H9 (cell line): ENCODE measurements at regions not wholly inside any gene's neighbourhood (a gene's known extent, or its start where the extent isn't known, plus 50 kb on each side); places are given as distances from the start of the nearest gene placed in this dataset.

ENCODE experiments used
- DNase-seq: peaks from one replicate; pipeline ENCODE4 v3.0.0-alpha.2; 2017
- H2AFZ ChIP-seq: one replicate; pipeline ENCODE4 v1.6.1; 2013; ENCODE audit warnings: mild to moderate bottlenecking, low read length, control low read depth, moderate library complexity
- H2AK5ac ChIP-seq: 2 replicates; pipeline ENCODE4 v1.6.1; 2013; ENCODE audit warnings: low read length, control low read depth, mixed read lengths; ENCODE audit not compliant: insufficient read length
- H2BK120ac ChIP-seq: one replicate; pipeline ENCODE4 v1.6.1; 2013; ENCODE audit warnings: low read depth, mild to moderate bottlenecking, low read length, control low read depth, inconsistent platforms; ENCODE audit not compliant: poor library complexity, severe bottlenecking
- H2BK12ac ChIP-seq: 2 replicates; pipeline ENCODE4 v1.6.1; 2013; ENCODE audit warnings: low read length, control low read depth, mixed read lengths, low read depth; ENCODE audit not compliant: insufficient read length
- H2BK15ac ChIP-seq: 2 replicates; pipeline ENCODE4 v1.6.1; 2013; ENCODE audit warnings: low read depth, low read length, control low read depth
- H2BK20ac ChIP-seq: one replicate; pipeline ENCODE4 v1.6.1; 2013; ENCODE audit warnings: low read depth, mild to moderate bottlenecking, low read length, control low read depth, inconsistent platforms; ENCODE audit not compliant: poor library complexity, severe bottlenecking
- H2BK5ac ChIP-seq: 2 replicates; pipeline ENCODE4 v1.6.1; 2013; ENCODE audit warnings: low read length, control low read depth, mixed read lengths; ENCODE audit not compliant: insufficient read length
- H3K14ac ChIP-seq: 2 replicates; pipeline ENCODE4 v1.6.1; 2013; ENCODE audit warnings: low read length, control low read depth; ENCODE audit not compliant: insufficient read depth
- H3K18ac ChIP-seq: 2 replicates; pipeline ENCODE4 v1.6.1; 2013; ENCODE audit warnings: low read depth, mild to moderate bottlenecking, mixed read lengths, low read length, control low read depth; ENCODE audit not compliant: insufficient read length
- H3K23ac ChIP-seq: 2 replicates; pipeline ENCODE4 v1.6.1; 2013; ENCODE audit warnings: low read length, control low read depth, mixed read lengths, low read depth; ENCODE audit not compliant: insufficient read length
- H3K23me2 ChIP-seq: 2 replicates; pipeline ENCODE4 v1.6.1; 2013; ENCODE audit warnings: low read depth, mild to moderate bottlenecking, mixed read lengths, low read length, control low read depth; ENCODE audit not compliant: insufficient read length, poor library complexity, severe bottlenecking
- H3K27ac ChIP-seq: 2 replicates; pipeline ENCODE4 v1.5.1; 2013; ENCODE audit warnings: low read length, control low read depth, mixed read lengths, low read depth; ENCODE audit not compliant: insufficient read length
- H3K27me3 ChIP-seq: 2 replicates; pipeline ENCODE4 v1.6.1; 2013; ENCODE audit warnings: low read length, control low read depth, inconsistent platforms; ENCODE audit not compliant: insufficient read depth
- H3K4ac ChIP-seq: 2 replicates; pipeline ENCODE4 v1.6.1; 2013; ENCODE audit warnings: low read depth, mild to moderate bottlenecking, control low read depth, inconsistent platforms, low read length, moderate library complexity
- H3K4me1 ChIP-seq: 2 replicates; pipeline ENCODE4 v1.6.1; 2013; ENCODE audit warnings: low read length, control low read depth, inconsistent platforms; ENCODE audit not compliant: insufficient read depth
- H3K4me2 ChIP-seq: 2 replicates; pipeline ENCODE4 v1.6.1; 2013; ENCODE audit warnings: low read length, control low read depth, mixed read lengths; ENCODE audit not compliant: insufficient read length, insufficient read depth
- H3K56ac ChIP-seq: 2 replicates; pipeline ENCODE4 v1.6.1; 2013; ENCODE audit warnings: low read depth, mild to moderate bottlenecking, mixed read lengths, low read length, control low read depth; ENCODE audit not compliant: insufficient read length
- H3K79me1 ChIP-seq: 2 replicates; pipeline ENCODE4 v1.6.1; 2013; ENCODE audit warnings: low read depth, mild to moderate bottlenecking, moderate library complexity, low read length, control low read depth, inconsistent platforms; ENCODE audit not compliant: insufficient read depth, poor library complexity, severe bottlenecking
- H3K79me2 ChIP-seq: 2 replicates; pipeline ENCODE4 v1.6.1; 2013; ENCODE audit warnings: low read length, control low read depth, inconsistent platforms; ENCODE audit not compliant: insufficient read depth
- H3K9ac ChIP-seq: 2 replicates; pipeline ENCODE4 v1.6.1; 2013; ENCODE audit warnings: low read length, control low read depth, mixed read lengths; ENCODE audit not compliant: insufficient read length; ENCODE audit errors: extremely low read depth
- H3K9me3 ChIP-seq: one replicate; pipeline ENCODE4 v1.6.1; 2013; ENCODE audit warnings: low read depth, low read length, inconsistent platforms; ENCODE audit not compliant: control insufficient read depth
- H3T11ph ChIP-seq: one replicate; pipeline ENCODE4 v1.6.1; 2013; ENCODE audit warnings: mild to moderate bottlenecking, low read length, control low read depth, inconsistent platforms
- H4K20me1 ChIP-seq: one replicate; pipeline ENCODE4 v1.6.1; 2013; ENCODE audit not compliant: control insufficient read depth, insufficient read length, insufficient read depth
- H4K5ac ChIP-seq: 2 replicates; pipeline ENCODE4 v1.6.1; 2013; ENCODE audit warnings: low read depth, mild to moderate bottlenecking, mixed read lengths, low read length, control low read depth; ENCODE audit not compliant: insufficient read length
- H4K8ac ChIP-seq: replicated peaks from 2 replicates; pipeline ENCODE4 v1.6.1; 2013; ENCODE audit warnings: low read length, control low read depth, mixed read lengths, low read depth; ENCODE audit not compliant: insufficient read length
- H4K91ac ChIP-seq: 2 replicates; pipeline ENCODE4 v1.6.1; 2013; ENCODE audit warnings: low read depth, mild to moderate bottlenecking, moderate library complexity, mixed read lengths, low read length, control low read depth; ENCODE audit not compliant: insufficient read length
- H3K27ac Mint-ChIP-seq, 3 experiments: 2 replicates in 2 of 3; 3 replicates in 1 of 3; pipeline ENCODE4 v1.8.0; 2020 to 2021; ENCODE audit warnings: mixed read lengths in 3 of 3, mild to moderate bottlenecking in 1 of 3, moderate library complexity in 1 of 3
- H3K27me3 Mint-ChIP-seq: 2 replicates; pipeline ENCODE4 v1.8.0; 2021; ENCODE audit warnings: low read depth, mild to moderate bottlenecking, moderate library complexity, mixed read lengths
- H3K36me3 Mint-ChIP-seq, 3 experiments: 2 replicates in 2 of 3; 3 replicates in 1 of 3; pipeline ENCODE4 v1.8.0; 2020 to 2021; ENCODE audit warnings: low read depth in 3 of 3, mixed read lengths in 3 of 3; ENCODE audit not compliant: insufficient read depth in 1 of 3
- H3K4me1 Mint-ChIP-seq, 2 experiments: 2 replicates each; pipeline ENCODE4 v1.8.0; 2020; ENCODE audit warnings: mixed read lengths in 2 of 2
- H3K4me3 Mint-ChIP-seq, 2 experiments: 2 replicates in 1 of 2; 3 replicates in 1 of 2; pipeline ENCODE4 v1.8.0; 2020 to 2021; ENCODE audit warnings: mild to moderate bottlenecking in 2 of 2, mixed read lengths in 2 of 2, moderate library complexity in 1 of 2
- H3K9me3 Mint-ChIP-seq, 2 experiments: 2 replicates in 1 of 2; 3 replicates in 1 of 2; pipeline ENCODE4 v1.8.0; 2020; ENCODE audit warnings: mild to moderate bottlenecking in 2 of 2, mixed read lengths in 2 of 2, moderate library complexity in 1 of 2
- WGBS: extraction: QIAGEN DNeasy Blood & Tissue Kit; methylation state at CpG from one replicate; pipeline ENCODE4 v1.1.7; 2013; ENCODE audit warnings: missing lambda C conversion rate, low lambda C conversion rate, mixed read lengths; ENCODE audit not compliant: insufficient read length; ENCODE audit errors: extremely low coverage; 5-methylcytosine and 5-hydroxymethylcytosine counted together
- TF ChIP-seq, protein P1 (sequence below): fragments of 200-600 bp; sonication (generic); conservative IDR thresholded peaks from 3 replicates; pipeline ENCODE4 v1.8.0; 2021; ENCODE audit warnings: antibody characterized with exemption, mild to moderate bottlenecking

DNA sequence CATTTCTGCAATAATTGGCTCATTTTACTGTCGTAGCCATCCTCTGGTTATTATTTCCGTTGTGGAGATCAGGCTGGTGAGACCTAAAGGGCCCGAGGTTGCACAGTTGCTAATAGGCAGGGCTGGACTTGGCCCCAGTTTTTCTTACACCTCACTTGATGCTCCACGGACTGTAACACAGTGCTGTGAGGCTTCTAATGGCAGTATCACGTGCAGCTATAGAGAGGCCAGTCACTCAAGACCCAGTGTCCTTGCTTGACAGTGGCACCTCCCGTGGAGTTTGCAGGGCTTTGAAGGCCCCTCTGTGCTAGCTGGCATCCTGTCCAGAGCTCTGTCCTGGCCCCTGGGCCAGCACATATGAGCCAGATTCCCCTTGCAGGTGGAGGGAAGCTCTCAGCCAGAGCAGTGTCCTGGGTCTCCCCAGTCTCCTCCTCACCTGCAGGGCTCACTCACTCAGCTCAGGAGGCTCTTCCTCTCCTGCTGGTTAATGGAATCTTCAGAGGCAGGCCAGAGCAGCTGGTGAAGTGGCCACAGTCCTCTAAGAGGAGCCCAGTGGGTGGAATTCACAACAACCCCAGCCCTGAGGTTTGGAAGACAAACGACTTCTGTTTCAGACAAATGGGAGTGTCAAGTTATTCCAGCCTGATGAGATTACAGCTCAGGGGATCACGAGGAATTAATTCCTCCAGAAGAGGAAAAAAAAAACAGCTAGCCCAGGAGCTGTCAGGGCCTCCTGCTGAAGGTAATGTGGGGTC lies 114.2 kb upstream of the FAM180A start:
- Histone ChIP-seq H2AK5ac (no peak overlapping the region), H3K27ac (no peak overlapping the region), H3K23ac (no peak overlapping the region), H4K20me1 (no peaks in the 10 kb centered on the region), H3K56ac (no peak overlapping the region), H3K14ac (no peak overlapping the region), H3K9ac (no peak overlapping the region), H3K18ac (no peak overlapping the region), H2BK5ac (no peak overlapping the region), H3K4ac (no peak overlapping the region), H2BK20ac (no peak overlapping the region), H2BK15ac (no peak overlapping the region), H3K79me1 (no peaks in the 10 kb centered on the region), H3K4me2 (no peak overlapping the region), H2BK120ac (no peak overlapping the region), H3K79me2 (no peaks in the 10 kb centered on the region), H3K27me3 (no peaks in the 10 kb centered on the region), H4K91ac (no peak overlapping the region), H2BK12ac (no peak overlapping the region), H3K4me1 (no peaks in the 10 kb centered on the region), H3T11ph (no peak overlapping the region), H3K9me3 (no peaks in the 10 kb centered on the region), H3K23me2 (no peaks in the 10 kb centered on the region), H4K5ac (no peak overlapping the region), H2AFZ (no peak overlapping the region), H4K8ac (no peak overlapping the region)
- Mint-ChIP-seq H3K9me3 (peaks cover 0 to 15% of the 10 kb centered on the region in 2 experiments; a peak in 3 of 5 replicates), H3K27me3 (no peaks in the 10 kb centered on the region; the same call in 1 of the 2 replicates), H3K36me3 (peaks cover 0 to 6% (median 4%) of the 10 kb centered on the region in 3 experiments; a peak in 3 of 7 replicates), H3K27ac (peak overlapping the region; percentile 42 to 74 (median 62); a peak in 3 of 7 replicates), H3K4me1 (peaks cover 9 to 14% of the 10 kb centered on the region in 2 experiments), H3K4me3 (no peak overlapping the region)
- no CpG with 5 or more reads among the region's 8 CpGs for WGBS
- DNase-seq, result no peak
- TF ChIP-seq, protein P1, sequence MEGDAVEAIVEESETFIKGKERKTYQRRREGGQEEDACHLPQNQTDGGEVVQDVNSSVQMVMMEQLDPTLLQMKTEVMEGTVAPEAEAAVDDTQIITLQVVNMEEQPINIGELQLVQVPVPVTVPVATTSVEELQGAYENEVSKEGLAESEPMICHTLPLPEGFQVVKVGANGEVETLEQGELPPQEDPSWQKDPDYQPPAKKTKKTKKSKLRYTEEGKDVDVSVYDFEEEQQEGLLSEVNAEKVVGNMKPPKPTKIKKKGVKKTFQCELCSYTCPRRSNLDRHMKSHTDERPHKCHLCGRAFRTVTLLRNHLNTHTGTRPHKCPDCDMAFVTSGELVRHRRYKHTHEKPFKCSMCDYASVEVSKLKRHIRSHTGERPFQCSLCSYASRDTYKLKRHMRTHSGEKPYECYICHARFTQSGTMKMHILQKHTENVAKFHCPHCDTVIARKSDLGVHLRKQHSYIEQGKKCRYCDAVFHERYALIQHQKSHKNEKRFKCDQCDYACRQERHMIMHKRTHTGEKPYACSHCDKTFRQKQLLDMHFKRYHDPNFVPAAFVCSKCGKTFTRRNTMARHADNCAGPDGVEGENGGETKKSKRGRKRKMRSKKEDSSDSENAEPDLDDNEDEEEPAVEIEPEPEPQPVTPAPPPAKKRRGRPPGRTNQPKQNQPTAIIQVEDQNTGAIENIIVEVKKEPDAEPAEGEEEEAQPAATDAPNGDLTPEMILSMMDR, result no peak
